SK-N-SH treated with all-trans-retinoic acid at 6 μM for 48 hours (cell line): ENCODE measurements at regions not wholly inside any gene's neighbourhood (a gene's known extent, or its start where the extent isn't known, plus 50 kb on each side); places are given as distances from the start of the nearest gene placed in this dataset.

Source experiments
- ARNTL ChIP-seq: fragments of 450-650 bp; formaldehyde crosslinking; IDR thresholded peaks from 2 replicates; pipeline ENCODE4 v1.5.0; 2020; ENCODE audit warnings: low read depth, mild to moderate bottlenecking, moderate library complexity, borderline replicate concordance
- BACH2 ChIP-seq: fragments of 250-450 bp; sonication (Bioruptor Pico); IDR thresholded peaks from 2 replicates; pipeline ENCODE4 v1.9.0; 2021; ENCODE audit warnings: mild to moderate bottlenecking, borderline replicate concordance
- GLIS3 ChIP-seq: fragments of 250-450 bp; sonication (Bioruptor Pico); IDR thresholded peaks from 2 replicates; pipeline ENCODE4 v1.5.0; 2020; ENCODE audit warnings: mild to moderate bottlenecking, moderate library complexity
- ISL1 ChIP-seq: fragments of 250-450 bp; sonication (Bioruptor Pico); IDR thresholded peaks from 2 replicates; pipeline ENCODE4 v2.1.2; 2022; ENCODE audit warnings: mild to moderate bottlenecking, moderate library complexity
- PPARA ChIP-seq: fragments of 250-450 bp; sonication (Bioruptor Pico); IDR thresholded peaks from 2 replicates; pipeline ENCODE4 v1.5.0; 2020; ENCODE audit warnings: mild to moderate bottlenecking, borderline replicate concordance
- RARB ChIP-seq: fragments of 250-450 bp; sonication (Bioruptor Pico); IDR thresholded peaks from 2 replicates; pipeline ENCODE4 v1.8.0; 2021; ENCODE audit warnings: mild to moderate bottlenecking, moderate library complexity
- SNAI2 ChIP-seq: fragments of 250-450 bp; sonication (Bioruptor Pico); IDR thresholded peaks from 2 replicates; pipeline ENCODE4 v1.5.0; 2020; ENCODE audit warnings: mild to moderate bottlenecking, moderate library complexity
- TCF4 ChIP-seq: fragments of 250-450 bp; sonication (Bioruptor Pico); IDR thresholded peaks from 2 replicates; pipeline ENCODE4 v1.8.0; 2021; ENCODE audit warnings: mild to moderate bottlenecking, moderate library complexity, borderline replicate concordance
- ZC3H10 ChIP-seq: fragments of 250-450 bp; sonication (Bioruptor Pico); IDR thresholded peaks from 2 replicates; pipeline ENCODE4 v1.5.1; 2021; ENCODE audit warnings: mild to moderate bottlenecking, moderate library complexity
- ZFP3 ChIP-seq: fragments of 250-450 bp; sonication (Bioruptor Pico); IDR thresholded peaks from 2 replicates; pipeline ENCODE4 v1.5.0; 2020; ENCODE audit warnings: mild to moderate bottlenecking, moderate library complexity
- ZNF70 ChIP-seq: fragments of 450-650 bp; formaldehyde crosslinking; IDR thresholded peaks from 2 replicates; pipeline ENCODE4 v1.5.0; 2020; ENCODE audit warnings: mild to moderate bottlenecking, moderate library complexity
- TF ChIP-seq, protein P1 (sequence below): fragments of 250-450 bp; sonication (Bioruptor Pico); IDR thresholded peaks from 2 replicates; pipeline ENCODE4 v1.8.0; 2020; ENCODE audit warnings: mild to moderate bottlenecking, moderate library complexity, borderline replicate concordance
- TF ChIP-seq, protein P2 (sequence below): fragments of 250-450 bp; sonication (Bioruptor Pico); IDR thresholded peaks from 2 replicates; pipeline ENCODE4 v1.8.0; 2021; ENCODE audit warnings: low read depth, mild to moderate bottlenecking, moderate library complexity, borderline replicate concordance
- TF ChIP-seq, protein P3 (sequence below): fragments of 250-450 bp; sonication (Bioruptor Pico); IDR thresholded peaks from 2 replicates; pipeline ENCODE4 v1.5.1; 2020; ENCODE audit warnings: low read depth, mild to moderate bottlenecking, moderate library complexity

GRCh38 chr13:44283600-44283999, 90.0 kb upstream of the SERP2 start:
- TF ChIP-seq, protein P1, sequence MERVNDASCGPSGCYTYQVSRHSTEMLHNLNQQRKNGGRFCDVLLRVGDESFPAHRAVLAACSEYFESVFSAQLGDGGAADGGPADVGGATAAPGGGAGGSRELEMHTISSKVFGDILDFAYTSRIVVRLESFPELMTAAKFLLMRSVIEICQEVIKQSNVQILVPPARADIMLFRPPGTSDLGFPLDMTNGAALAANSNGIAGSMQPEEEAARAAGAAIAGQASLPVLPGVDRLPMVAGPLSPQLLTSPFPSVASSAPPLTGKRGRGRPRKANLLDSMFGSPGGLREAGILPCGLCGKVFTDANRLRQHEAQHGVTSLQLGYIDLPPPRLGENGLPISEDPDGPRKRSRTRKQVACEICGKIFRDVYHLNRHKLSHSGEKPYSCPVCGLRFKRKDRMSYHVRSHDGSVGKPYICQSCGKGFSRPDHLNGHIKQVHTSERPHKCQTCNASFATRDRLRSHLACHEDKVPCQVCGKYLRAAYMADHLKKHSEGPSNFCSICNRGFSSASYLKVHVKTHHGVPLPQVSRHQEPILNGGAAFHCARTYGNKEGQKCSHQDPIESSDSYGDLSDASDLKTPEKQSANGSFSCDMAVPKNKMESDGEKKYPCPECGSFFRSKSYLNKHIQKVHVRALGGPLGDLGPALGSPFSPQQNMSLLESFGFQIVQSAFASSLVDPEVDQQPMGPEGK (CRISPR knock-in tag): no peak
- no peak for TF ChIP-seq BACH2 (CRISPR knock-in tag)
- TF ChIP-seq ISL1 (CRISPR knock-in tag): no peak
- TF ChIP-seq TCF4: no peak
- TF ChIP-seq GLIS3 (CRISPR knock-in tag): no peak
- no peak for TF ChIP-seq ARNTL (CRISPR knock-in tag)
- no peak for TF ChIP-seq ZC3H10 (CRISPR knock-in tag)
- TF ChIP-seq, protein P2, sequence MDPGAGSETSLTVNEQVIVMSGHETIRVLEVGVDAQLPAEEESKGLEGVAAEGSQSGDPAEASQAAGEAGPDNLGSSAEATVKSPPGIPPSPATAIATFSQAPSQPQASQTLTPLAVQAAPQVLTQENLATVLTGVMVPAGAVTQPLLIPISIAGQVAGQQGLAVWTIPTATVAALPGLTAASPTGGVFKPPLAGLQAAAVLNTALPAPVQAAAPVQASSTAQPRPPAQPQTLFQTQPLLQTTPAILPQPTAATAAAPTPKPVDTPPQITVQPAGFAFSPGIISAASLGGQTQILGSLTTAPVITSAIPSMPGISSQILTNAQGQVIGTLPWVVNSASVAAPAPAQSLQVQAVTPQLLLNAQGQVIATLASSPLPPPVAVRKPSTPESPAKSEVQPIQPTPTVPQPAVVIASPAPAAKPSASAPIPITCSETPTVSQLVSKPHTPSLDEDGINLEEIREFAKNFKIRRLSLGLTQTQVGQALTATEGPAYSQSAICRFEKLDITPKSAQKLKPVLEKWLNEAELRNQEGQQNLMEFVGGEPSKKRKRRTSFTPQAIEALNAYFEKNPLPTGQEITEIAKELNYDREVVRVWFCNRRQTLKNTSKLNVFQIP (CRISPR knock-in tag): no peak
- no peak for TF ChIP-seq RARB (CRISPR knock-in tag)
- TF ChIP-seq SNAI2 (CRISPR knock-in tag): no peak
- TF ChIP-seq, protein P3, sequence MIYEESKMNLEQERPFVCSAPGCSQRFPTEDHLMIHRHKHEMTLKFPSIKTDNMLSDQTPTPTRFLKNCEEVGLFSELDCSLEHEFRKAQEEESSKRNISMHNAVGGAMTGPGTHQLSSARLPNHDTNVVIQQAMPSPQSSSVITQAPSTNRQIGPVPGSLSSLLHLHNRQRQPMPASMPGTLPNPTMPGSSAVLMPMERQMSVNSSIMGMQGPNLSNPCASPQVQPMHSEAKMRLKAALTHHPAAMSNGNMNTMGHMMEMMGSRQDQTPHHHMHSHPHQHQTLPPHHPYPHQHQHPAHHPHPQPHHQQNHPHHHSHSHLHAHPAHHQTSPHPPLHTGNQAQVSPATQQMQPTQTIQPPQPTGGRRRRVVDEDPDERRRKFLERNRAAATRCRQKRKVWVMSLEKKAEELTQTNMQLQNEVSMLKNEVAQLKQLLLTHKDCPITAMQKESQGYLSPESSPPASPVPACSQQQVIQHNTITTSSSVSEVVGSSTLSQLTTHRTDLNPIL (CRISPR knock-in tag): no peak
- no peak for TF ChIP-seq PPARA (CRISPR knock-in tag)
- no peak for TF ChIP-seq ZNF70 (CRISPR knock-in tag)
- no peak for TF ChIP-seq ZFP3 (CRISPR knock-in tag)
